WTC11 (cell line): ENCODE measurements at regions not wholly inside any gene's neighbourhood (a gene's known extent, or its start where the extent isn't known, plus 50 kb on each side); places are given as distances from the start of the nearest gene placed in this dataset.

Experiments used
- ATAC-seq: fragments of 200-7000 bp; cut with Tn5 transposase; 2 replicates; pipeline ENCODE4 v1.10.0; 2021; ENCODE audit warnings: mild to moderate bottlenecking, moderate library complexity
- CTCF ChIA-PET: fragments of 300-600 bp; sonication (Branson Sonifier 250); formaldehyde crosslinking; loops from one replicate; lab custom pipeline; 2021; ENCODE audit warnings: antibody characterized with exemption; lab: Charles Lee
- POLR2A ChIA-PET: fragments of 350-600 bp; sonication (Branson Sonifier 250); formaldehyde crosslinking; loops from one replicate; lab custom pipeline; 2021; ENCODE audit warnings: antibody characterized with exemption; lab: Charles Lee
- DNase-seq: peaks from one replicate; pipeline ENCODE4 v3.0.0; 2021; ENCODE audit warnings: low spot score
- H3K27ac Mint-ChIP-seq: 2 replicates; pipeline ENCODE4 v1.8.0; 2021; ENCODE audit warnings: mixed read lengths
- H3K27me3 Mint-ChIP-seq: 2 replicates; pipeline ENCODE4 v1.8.0; 2021; ENCODE audit warnings: low read depth, mild to moderate bottlenecking, moderate library complexity, mixed read lengths
- H3K36me3 Mint-ChIP-seq: 2 replicates; pipeline ENCODE4 v1.8.0; 2021; ENCODE audit warnings: mixed read lengths
- H3K4me1 Mint-ChIP-seq: 2 replicates; pipeline ENCODE4 v1.8.0; 2022; ENCODE audit warnings: mixed read lengths
- H3K4me3 Mint-ChIP-seq: 2 replicates; pipeline ENCODE4 v1.8.0; 2021; ENCODE audit warnings: mild to moderate bottlenecking, moderate library complexity, mixed read lengths
- H3K9me3 Mint-ChIP-seq: 2 replicates; pipeline ENCODE4 v1.8.0; 2021; ENCODE audit warnings: mixed read lengths
- AR ChIP-seq: fragments of 250-450 bp; sonication (Bioruptor Pico); IDR thresholded peaks from 2 replicates; pipeline ENCODE4 v1.9.0; 2021; ENCODE audit warnings: mild to moderate bottlenecking
- ATF6 ChIP-seq: sonication (generic); formaldehyde crosslinking; IDR thresholded peaks from 2 replicates; pipeline ENCODE4 v1.8.1; 2023; ENCODE audit warnings: mild to moderate bottlenecking, missing genetic modification reagents
- CDX4 ChIP-seq: fragments of 250-450 bp; sonication (Bioruptor Pico); IDR thresholded peaks from 2 replicates; pipeline ENCODE4 v1.9.0; 2021; ENCODE audit warnings: moderate library complexity, mild to moderate bottlenecking, inconsistent platforms, borderline replicate concordance
- CREM ChIP-seq: sonication (generic); formaldehyde crosslinking; IDR thresholded peaks from 2 replicates; pipeline ENCODE4 v1.8.1; 2022; ENCODE audit warnings: mild to moderate bottlenecking, missing genetic modification reagents, moderate library complexity
- E2F5 ChIP-seq: sonication (generic); formaldehyde crosslinking; IDR thresholded peaks from 2 replicates; pipeline ENCODE4 v1.8.1; 2022; ENCODE audit warnings: mild to moderate bottlenecking, moderate library complexity, missing genetic modification reagents
- ELF4 ChIP-seq: sonication (generic); formaldehyde crosslinking; IDR thresholded peaks from 2 replicates; pipeline ENCODE4 v1.8.1; 2022; ENCODE audit warnings: low read depth, mild to moderate bottlenecking, moderate library complexity, missing genetic modification reagents
- EMX1 ChIP-seq: fragments of 250-450 bp; sonication (Bioruptor Pico); IDR thresholded peaks from 2 replicates; pipeline ENCODE4 v1.8.0; 2021; ENCODE audit warnings: mild to moderate bottlenecking
- ESRRA ChIP-seq: sonication (generic); formaldehyde crosslinking; IDR thresholded peaks from 2 replicates; pipeline ENCODE4 v1.8.1; 2022; ENCODE audit warnings: mild to moderate bottlenecking, missing genetic modification reagents, borderline replicate concordance
- GABPB1 ChIP-seq: sonication (generic); formaldehyde crosslinking; IDR thresholded peaks from 2 replicates; pipeline ENCODE4 v1.8.1; 2023; ENCODE audit warnings: mild to moderate bottlenecking, missing genetic modification reagents
- GRHL2 ChIP-seq: fragments of 250-450 bp; sonication (Bioruptor Pico); IDR thresholded peaks from 2 replicates; pipeline ENCODE4 v1.8.0; 2022; ENCODE audit warnings: mild to moderate bottlenecking, moderate library complexity; ENCODE audit not compliant: insufficient replicate concordance, severe bottlenecking
- IRF1 ChIP-seq: sonication (generic); formaldehyde crosslinking; IDR thresholded peaks from 2 replicates; pipeline ENCODE4 v1.8.0; 2023; ENCODE audit warnings: missing genetic modification reagents
- IRF2 ChIP-seq: sonication (generic); formaldehyde crosslinking; IDR thresholded peaks from 2 replicates; pipeline ENCODE4 v1.8.0; 2022; ENCODE audit warnings: low read depth, missing genetic modification reagents, borderline replicate concordance
- JUN ChIP-seq: sonication (generic); formaldehyde crosslinking; IDR thresholded peaks from 2 replicates; pipeline ENCODE4 v1.8.0; 2023; ENCODE audit warnings: mild to moderate bottlenecking, missing genetic modification reagents
- KAT7 ChIP-seq: sonication (generic); formaldehyde crosslinking; IDR thresholded peaks from 2 replicates; pipeline ENCODE4 v1.8.1; 2023; ENCODE audit warnings: missing genetic modification reagents, mild to moderate bottlenecking, borderline replicate concordance
- MXD4 ChIP-seq: fragments of 250-450 bp; sonication (Bioruptor Pico); IDR thresholded peaks from 2 replicates; pipeline ENCODE4 v1.8.0; 2021; ENCODE audit warnings: mild to moderate bottlenecking, moderate library complexity, borderline replicate concordance
- NFATC4 ChIP-seq: fragments of 250-450 bp; sonication (Bioruptor Pico); IDR thresholded peaks from 2 replicates; pipeline ENCODE4 v1.9.0; 2021; ENCODE audit warnings: mild to moderate bottlenecking
- NR2C2 ChIP-seq: sonication (generic); formaldehyde crosslinking; IDR thresholded peaks from 2 replicates; pipeline ENCODE4 v1.8.0; 2022; ENCODE audit warnings: mild to moderate bottlenecking, missing genetic modification reagents
- SOX15 ChIP-seq: fragments of 250-450 bp; sonication (Bioruptor Pico); IDR thresholded peaks from 2 replicates; pipeline ENCODE4 v1.9.0; 2021; ENCODE audit warnings: mild to moderate bottlenecking
- SP1 ChIP-seq: sonication (generic); formaldehyde crosslinking; conservative IDR thresholded peaks from 2 replicates; pipeline ENCODE4 v1.8.1; 2022; ENCODE audit warnings: missing genetic modification reagents
- USF2 ChIP-seq: sonication (generic); formaldehyde crosslinking; IDR thresholded peaks from 2 replicates; pipeline ENCODE4 v1.8.1; 2023; ENCODE audit warnings: mild to moderate bottlenecking, missing genetic modification reagents, moderate library complexity
- ZBTB43 ChIP-seq: sonication (generic); formaldehyde crosslinking; IDR thresholded peaks from 2 replicates; pipeline ENCODE4 v1.8.1; 2023; ENCODE audit warnings: mild to moderate bottlenecking, missing genetic modification reagents
- ZNF317 ChIP-seq: sonication (generic); formaldehyde crosslinking; IDR thresholded peaks from 2 replicates; pipeline ENCODE4 v1.8.1; 2023; ENCODE audit warnings: low read depth, mild to moderate bottlenecking, moderate library complexity, missing genetic modification reagents, borderline replicate concordance

- ATAC-seq (no peak), DNase-seq (no peak)
- H3K4me1 Mint-ChIP-seq: peaks cover 10% of the 10 kb centered on the region
- POLR2A ChIA-PET: no interaction called here
- CTCF ChIA-PET: no interaction called here
- peaks cover 26% of the 10 kb centered on the region for H3K9me3 Mint-ChIP-seq
- 0 out of 2 replicates have a peak, but pooled peaks cover under 1% of the 10 kb centered on the region for H3K27me3 Mint-ChIP-seq
- H3K27ac Mint-ChIP-seq: no peak overlapping the region
- TF ChIP-seq MXD4 (no peak), AR (CRISPR knock-in tag) (no peak), ZNF317 (CRISPR knock-in tag) (no peak), CDX4 (CRISPR knock-in tag) (no peak), EMX1 (CRISPR knock-in tag) (no peak), ESRRA (CRISPR knock-in tag) (no peak), USF2 (CRISPR knock-in tag) (no peak), IRF2 (CRISPR knock-in tag) (no peak), JUN (CRISPR knock-in tag) (no peak), IRF1 (CRISPR knock-in tag) (no peak), GRHL2 (CRISPR knock-in tag) (no peak), KAT7 (CRISPR knock-in tag) (no peak), NR2C2 (CRISPR knock-in tag) (no peak), GABPB1 (CRISPR knock-in tag) (no peak), ATF6 (CRISPR knock-in tag) (no peak), ELF4 (CRISPR knock-in tag) (no peak), CREM (CRISPR knock-in tag) (no peak), SP1 (CRISPR knock-in tag) (no peak)
- H3K36me3 Mint-ChIP-seq: peaks cover 21% of the 10 kb centered on the region
- H3K4me3 Mint-ChIP-seq: no peak overlapping the region
Observed at GRCh38 chr1:185631843-185632242, 102.3 kb upstream of the HMCN1 start.

GRCh38 chr1:185627761-185628501 lies 106.3 kb upstream of the HMCN1 start:
- H3K27ac Mint-ChIP-seq: no peak overlapping the region
- H3K4me1 Mint-ChIP-seq: peaks cover 15% of the 10 kb centered on the region
- H3K27me3 Mint-ChIP-seq: no peaks in the 10 kb centered on the region
- no peak for DNase-seq
- H3K36me3 Mint-ChIP-seq: peaks cover 3% of the 10 kb centered on the region; the same call in 1 of the 2 replicates
- H3K4me3 Mint-ChIP-seq: no peak overlapping the region
- peaks cover 9% of the 10 kb centered on the region for H3K9me3 Mint-ChIP-seq
- TF ChIP-seq SOX15 (CRISPR knock-in tag) (no peak), NFATC4 (CRISPR knock-in tag) (no peak), KAT7 (CRISPR knock-in tag) (no peak), ZBTB43 (CRISPR knock-in tag) (no peak), E2F5 (CRISPR knock-in tag) (no peak), AR (CRISPR knock-in tag) (no peak), IRF2 (CRISPR knock-in tag) (no peak)
- ChIA-PET POLR2A (no interaction called here), CTCF (no interaction called here)
- no peak for ATAC-seq
